ENCODE measurements at regions not wholly inside any gene's neighbourhood (a gene's known extent, or its start where the extent isn't known, plus 50 kb on each side); places are given as distances from the start of the nearest gene placed in this dataset.
"Not testable (repeated sequence)": the region's sequence is repeated elsewhere in the genome, so short reads cannot be mapped to it uniquely, and the experiment has no call there.

- DNase-seq = no peak
Observed at GRCh38 chr2:83233326-83233725, 1225.8 kb downstream of the SUCLG1 start.

- no peak for DNase-seq
Observed at GRCh38 chr2:83229443-83229842, 1229.6 kb downstream of the SUCLG1 start.

DNA sequence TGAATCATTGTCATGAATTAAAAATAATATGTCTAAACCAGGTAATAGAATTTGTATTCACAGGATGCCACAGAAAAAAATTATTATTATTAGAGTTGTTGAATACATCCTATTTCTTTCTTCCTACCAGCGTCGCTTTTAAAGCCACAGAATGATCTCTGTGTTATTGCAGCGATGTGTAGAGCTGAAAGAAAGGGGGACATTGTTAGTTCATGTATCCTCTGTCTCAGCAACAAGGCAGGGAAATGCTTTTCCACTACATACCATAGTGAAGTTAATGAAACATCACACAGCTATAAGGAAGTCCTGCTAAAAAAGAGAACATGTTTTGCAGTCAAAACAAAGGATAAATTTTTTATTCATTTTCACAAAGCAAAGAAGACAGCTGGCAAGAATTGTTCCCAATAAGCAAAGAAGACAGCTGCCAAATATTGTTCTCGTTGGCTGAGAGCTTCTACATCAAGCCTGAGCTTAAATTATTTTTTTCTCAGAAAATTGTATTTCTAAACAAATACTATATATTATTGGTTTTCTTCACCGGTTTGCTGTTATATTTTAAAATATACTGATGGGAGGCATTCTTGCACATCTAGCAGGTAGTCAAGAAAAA, 1234.4 kb downstream of the SUCLG1 start:
- DNase-seq = no peak

DNA sequence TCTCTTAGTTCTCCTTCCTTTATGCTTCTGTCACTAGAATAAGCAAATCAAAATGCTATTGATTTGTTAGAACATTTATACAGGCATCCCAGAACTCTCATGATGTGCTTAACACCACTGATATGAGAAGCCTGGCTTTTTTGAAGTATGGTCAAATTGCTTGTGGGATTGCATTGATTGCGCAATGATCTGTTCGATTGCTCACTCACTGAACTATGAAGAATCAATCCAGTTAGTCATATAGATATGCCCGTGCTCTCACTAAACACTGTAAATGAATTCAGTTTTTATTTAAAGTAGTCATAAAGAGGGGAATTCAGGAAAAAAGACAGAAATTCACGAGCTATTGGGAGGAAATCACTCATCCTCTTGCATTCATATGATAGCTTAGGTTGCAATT, 1237.8 kb downstream of the SUCLG1 start:
- DNase-seq = no peak

DNA sequence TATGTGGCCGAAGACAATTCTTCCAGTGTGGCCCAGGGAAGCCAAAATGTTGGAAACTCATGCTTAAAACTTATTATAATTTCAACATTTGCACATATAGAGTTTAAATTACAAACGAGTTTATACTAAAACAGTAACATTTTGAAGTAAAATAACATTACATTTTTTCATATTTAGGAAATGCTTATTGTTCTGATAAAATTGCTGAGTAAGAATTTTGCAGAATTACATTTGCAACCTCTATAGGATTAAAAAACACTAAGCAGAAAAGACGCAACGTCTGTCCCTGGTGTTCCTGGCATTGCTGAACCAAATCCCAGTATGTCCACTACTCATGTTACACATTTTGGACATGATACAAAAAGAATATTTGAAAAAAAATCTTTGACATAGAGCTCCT, 1241.2 kb downstream of the SUCLG1 start:
- DNase-seq = no peak

DNA sequence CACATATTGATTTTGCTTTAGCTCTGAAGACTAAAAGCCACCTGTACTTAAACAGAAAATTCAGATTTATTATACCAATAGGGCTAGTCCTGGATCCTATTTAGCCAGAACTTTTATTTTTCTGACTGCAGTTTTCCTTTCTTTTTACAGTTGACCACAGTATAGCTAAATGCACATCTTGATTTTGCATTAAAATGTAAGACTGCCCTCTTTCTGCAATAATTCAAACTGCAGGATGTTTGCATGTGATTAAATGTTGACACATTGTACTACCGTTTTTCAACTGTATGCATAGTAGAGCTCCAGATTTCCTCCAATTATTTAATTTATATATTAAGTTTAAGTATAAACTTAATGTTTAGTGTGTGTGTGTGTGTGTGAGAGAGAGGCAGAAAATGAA, 1262.9 kb downstream of the SUCLG1 start:
- no peak for DNase-seq

DNA sequence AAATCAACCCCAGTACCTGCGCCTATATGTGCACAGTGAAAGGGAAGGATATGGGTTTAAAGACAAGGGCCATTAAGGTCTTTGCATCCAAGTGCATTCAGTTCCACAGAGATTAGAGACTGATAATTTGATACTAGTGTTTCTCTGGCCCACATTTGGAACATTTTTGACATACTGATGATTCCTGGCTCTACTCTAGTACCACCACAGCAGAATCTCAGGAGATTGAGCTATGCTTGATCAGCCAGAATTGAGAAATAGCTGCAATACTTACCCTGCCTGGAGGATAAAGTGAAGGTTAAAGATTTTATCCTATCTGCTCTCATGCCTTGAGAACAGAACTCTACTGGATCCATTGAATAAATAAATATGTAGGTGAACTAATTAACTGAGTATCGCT, 1267.8 kb downstream of the SUCLG1 start:
- DNase-seq = no peak

GRCh38 chr2:83186105-83186760, 1272.8 kb downstream of the SUCLG1 start:
- DNase-seq = no peak

- DNase-seq = not testable (repeated sequence)
Observed at GRCh38 chr2:83180862-83181530, 1278.1 kb downstream of the SUCLG1 start.

- no peak for DNase-seq
Observed at GRCh38 chr2:83176539-83176938, 1282.5 kb downstream of the SUCLG1 start.

DNA sequence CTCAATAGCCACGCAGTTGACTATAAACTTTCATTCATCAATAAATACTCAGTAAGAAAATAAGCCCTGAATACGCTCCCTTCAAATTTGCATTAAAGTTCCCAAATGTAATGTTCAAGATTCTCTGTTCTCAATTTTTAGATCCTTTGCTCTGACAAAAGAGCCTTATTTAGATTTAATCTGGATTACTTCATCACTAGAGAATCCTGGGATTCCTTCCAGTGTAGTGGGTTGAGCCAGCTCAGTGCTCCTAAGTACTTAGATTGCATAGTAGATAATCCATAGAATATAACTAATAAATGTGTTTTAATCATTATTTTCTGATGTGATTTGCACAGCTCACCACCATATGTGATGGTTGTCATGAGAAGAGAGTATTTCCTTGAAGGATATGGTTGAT, 1286.2 kb downstream of the SUCLG1 start:
- DNase-seq = no peak

DNA sequence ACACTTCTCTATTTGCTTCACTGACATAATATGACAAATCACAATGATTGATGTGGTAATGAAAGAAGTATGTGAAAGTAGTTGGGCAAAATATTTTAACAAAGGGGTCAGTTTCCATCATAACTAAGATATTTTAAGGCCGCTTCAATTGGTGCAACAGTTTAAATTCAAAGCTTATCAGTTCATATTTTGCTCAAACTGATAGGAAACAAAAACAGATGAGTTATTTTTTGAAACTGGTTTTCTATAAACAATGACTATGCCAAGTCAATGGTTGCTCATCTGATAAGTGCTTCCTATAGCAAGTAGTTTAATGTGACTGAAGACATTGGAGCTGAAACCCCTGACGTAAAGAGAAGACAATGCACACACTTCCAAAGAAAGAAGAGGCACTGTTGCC, 1290.7 kb downstream of the SUCLG1 start:
- no peak for DNase-seq

- no peak for DNase-seq
Observed at GRCh38 chr2:83162421-83162820, 1296.7 kb downstream of the SUCLG1 start.

- no peak for DNase-seq
Observed at GRCh38 chr2:83160571-83160970, 1298.5 kb downstream of the SUCLG1 start.

DNA sequence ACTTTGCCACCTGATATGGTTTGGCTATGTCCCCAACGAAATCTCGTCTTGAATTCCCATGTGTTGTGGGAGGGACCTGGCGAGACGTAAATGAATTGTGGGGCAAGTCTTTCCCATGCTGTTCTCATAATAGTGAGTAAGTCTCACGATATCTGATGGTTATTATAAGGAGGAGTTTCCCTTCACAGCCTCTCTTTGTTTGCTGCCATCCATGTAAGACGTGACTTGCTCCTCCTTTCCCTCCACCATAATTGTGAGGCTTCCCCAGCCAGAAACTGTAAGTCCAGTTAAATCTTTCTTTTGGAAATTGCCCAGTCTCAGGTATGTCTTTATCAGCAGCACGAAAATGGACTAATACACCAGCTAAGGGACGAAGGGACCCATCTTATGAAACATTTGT, 1303.3 kb downstream of the SUCLG1 start:
- no peak for DNase-seq

GRCh38 chr2:83143946-83144345, 1315.1 kb downstream of the SUCLG1 start:
- DNase-seq = no peak

GRCh38 chr2:83142934-83143333, 1316.1 kb downstream of the SUCLG1 start:
- no peak for DNase-seq

DNA sequence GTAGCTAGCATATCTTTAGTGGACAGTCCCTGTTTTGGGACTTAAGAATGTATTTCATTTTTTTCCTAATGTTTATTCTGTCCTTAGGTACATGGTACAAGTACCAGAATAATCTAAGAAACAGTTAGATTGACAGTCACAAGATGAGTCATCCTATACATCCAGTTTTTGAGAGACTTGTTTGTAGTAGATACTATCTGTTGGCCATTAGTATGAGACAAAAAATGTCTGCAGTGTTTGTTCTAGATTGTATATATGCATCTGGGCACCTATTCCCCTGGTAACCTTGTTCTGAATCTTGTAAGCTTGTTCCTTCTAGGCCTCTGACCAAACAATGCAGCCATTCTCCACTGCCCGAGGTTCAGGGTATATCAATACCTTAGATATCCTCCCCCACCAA, 1343.5 kb downstream of the SUCLG1 start:
- no peak for DNase-seq

- DNase-seq = no peak
Observed at GRCh38 chr2:83115155-83115554, 1343.9 kb downstream of the SUCLG1 start.

DNA sequence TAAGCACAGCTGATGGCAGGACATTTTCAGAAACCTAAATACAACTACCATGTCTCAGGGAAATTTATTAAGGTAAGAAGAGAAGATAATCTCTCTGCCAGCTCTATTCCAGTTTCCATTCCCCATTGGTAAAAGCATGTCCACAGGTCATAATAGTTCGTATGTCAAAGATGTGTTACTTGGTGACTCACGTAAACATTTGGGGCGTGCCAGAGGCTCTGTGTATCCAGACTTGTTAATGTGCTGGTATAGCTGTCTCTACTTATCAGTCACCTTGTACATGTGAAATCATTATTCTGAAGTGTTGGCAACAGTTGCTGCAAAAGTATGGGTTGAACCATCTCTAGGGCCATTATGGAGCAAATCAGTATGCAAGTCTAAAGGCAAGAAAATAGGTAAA, 1345.1 kb downstream of the SUCLG1 start:
- DNase-seq = no peak

DNA sequence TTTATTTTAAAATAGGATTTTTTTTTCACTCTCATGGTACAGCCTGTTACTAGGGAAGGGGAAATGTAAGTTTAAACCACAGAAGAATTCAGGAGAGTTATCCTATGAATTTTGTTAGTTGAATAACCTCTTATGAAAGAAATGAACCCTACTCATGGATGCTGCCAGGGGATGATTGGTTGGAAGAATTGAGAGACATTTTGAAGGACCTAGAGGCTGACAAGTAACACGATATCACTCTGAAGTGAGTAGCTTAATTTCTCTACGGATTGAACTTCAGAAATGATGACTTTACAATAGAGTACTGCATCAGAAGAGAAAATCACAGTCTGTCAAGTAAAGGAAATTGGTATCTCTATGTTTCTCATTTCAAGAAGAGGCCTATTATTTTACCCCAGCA, 1346.2 kb downstream of the SUCLG1 start:
- no peak for DNase-seq

GRCh38 chr2:83109284-83109683, 1349.8 kb downstream of the SUCLG1 start:
- no peak for DNase-seq

GRCh38 chr2:83106853-83107252, 1352.2 kb downstream of the SUCLG1 start:
- no peak for DNase-seq

DNA sequence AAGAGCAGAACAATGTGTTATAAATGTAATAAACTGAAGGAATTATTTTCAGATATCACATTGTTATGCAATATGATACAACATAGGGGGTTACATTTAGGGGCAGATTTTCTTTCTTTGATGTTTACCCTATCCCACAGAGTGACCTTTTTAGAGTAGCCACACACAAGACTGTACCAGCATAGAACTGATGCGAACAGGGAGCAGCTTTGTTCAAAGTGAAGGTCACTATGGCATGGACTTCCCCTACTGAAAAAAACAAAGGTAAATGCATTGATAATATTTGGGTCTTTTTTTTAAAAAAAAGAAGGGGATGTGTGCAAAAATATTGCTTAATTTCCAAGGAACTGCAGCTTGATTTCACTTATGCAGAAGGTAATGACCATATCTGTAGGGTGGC, 1354.9 kb downstream of the SUCLG1 start:
- DNase-seq = no peak

All from T-helper 2 cell (primary cell).